PC-3 (cell line): ENCODE measurements at regions not wholly inside any gene's neighbourhood (a gene's known extent, or its start where the extent isn't known, plus 50 kb on each side); places are given as distances from the start of the nearest gene placed in this dataset.

ENCODE experiments used
- ATAC-seq: fragments of 200-7000 bp; cut with Tn5 transposase; 2 replicates; pipeline ENCODE4 v1.9.1; 2020; ENCODE audit warnings: mild to moderate bottlenecking, moderate library complexity
- BruUV-seq: library from RNA; stranded (reverse); fragments of 400-500 nt; replicated peaks from 2 replicates; lab custom pipeline; 2021; lab: Mats Ljungman, UMichigan
- CTCF ChIA-PET: fragments of 300-600 bp; sonication (Branson Sonifier 250); formaldehyde crosslinking; loops from one replicate; lab custom pipeline; 2022; ENCODE audit warnings: antibody characterized with exemption; lab: Charles Lee
- POLR2A ChIA-PET: fragments of 300-600 bp; sonication (Branson Sonifier 250); formaldehyde crosslinking; loops from one replicate; lab custom pipeline; 2022; ENCODE audit warnings: antibody characterized with exemption; ENCODE audit not compliant: unreplicated experiment; lab: Charles Lee
- DNase-seq: peaks from one replicate; pipeline ENCODE4 v3.0.0-alpha.2; 2015
- H2AFZ ChIP-seq: fragments of 300-600 bp; sonication (generic); 2 replicates; pipeline ENCODE4 v1.6.0; 2016; ENCODE audit warnings: antibody characterized with exemption, low read length
- H3F3A ChIP-seq: fragments of 300-600 bp; sonication (generic); one replicate; pipeline ENCODE4 v1.6.0; 2017; ENCODE audit warnings: antibody characterized with exemption, low read length, control low read depth, mild to moderate bottlenecking; ENCODE audit not compliant: unreplicated experiment
- H3K27ac ChIP-seq: fragments of 300-600 bp; sonication (generic); 2 replicates; pipeline ENCODE4 v1.5.1; 2016; ENCODE audit warnings: mild to moderate bottlenecking, low read length
- H3K27me3 ChIP-seq: fragments of 300-600 bp; sonication (generic); 2 replicates; pipeline ENCODE4 v1.6.1; 2016; ENCODE audit warnings: low read length, mixed read lengths
- H3K36me3 ChIP-seq: fragments of 300-600 bp; sonication (generic); 2 replicates; pipeline ENCODE4 v1.6.1; 2016; ENCODE audit warnings: low read depth, mixed run types, low read length, mixed read lengths
- H3K4me1 ChIP-seq: fragments of 300-600 bp; sonication (generic); 2 replicates; pipeline ENCODE4 v1.5.1; 2016; ENCODE audit warnings: low read length; ENCODE audit not compliant: insufficient read depth
- H3K4me2 ChIP-seq: fragments of 300-600 bp; sonication (generic); 2 replicates; pipeline ENCODE4 v1.6.0; 2016; ENCODE audit warnings: low read length
- H3K4me3 ChIP-seq: fragments of 300-600 bp; sonication (generic); 2 replicates; pipeline ENCODE4 v1.5.1; 2016; ENCODE audit warnings: mild to moderate bottlenecking, low read length, mixed read lengths
- H3K79me2 ChIP-seq: fragments of 300-600 bp; sonication (generic); 2 replicates; pipeline ENCODE4 v1.6.1; 2017; ENCODE audit warnings: low read length, mixed read lengths
- H3K9ac ChIP-seq: fragments of 300-600 bp; sonication (generic); 2 replicates; pipeline ENCODE4 v1.6.0; 2016; ENCODE audit warnings: mild to moderate bottlenecking, low read length
- H3K9me2 ChIP-seq: fragments of 300-600 bp; sonication (generic); replicated peaks from 2 replicates; pipeline ENCODE4 v1.6.1; 2016; ENCODE audit warnings: mixed run types, low read length, mixed read lengths
- H3K9me3 ChIP-seq: fragments of 300-600 bp; sonication (generic); 2 replicates; pipeline ENCODE4 v1.6.1; 2016; ENCODE audit warnings: low read length, mixed read lengths
- H4K20me1 ChIP-seq: fragments of 300-600 bp; sonication (generic); 2 replicates; pipeline ENCODE4 v1.6.1; 2016; ENCODE audit warnings: low read length, mixed read lengths
- EZH2 ChIP-seq: fragments of 300-600 bp; sonication (generic); IDR thresholded peaks from one replicate; pipeline ENCODE4 v1.6.1; 2017; ENCODE audit warnings: antibody characterized with exemption, mild to moderate bottlenecking, low read length; ENCODE audit not compliant: unreplicated experiment
- EZH2phosphoT487 ChIP-seq: fragments of 300-600 bp; sonication (generic); IDR thresholded peaks from 2 replicates; pipeline ENCODE4 v1.6.1; 2018; ENCODE audit warnings: mild to moderate bottlenecking, antibody characterized with exemption, low read length, borderline replicate concordance
- intact Hi-C: fragments of 100-400 bp; cut with micrococcal nuclease; formaldehyde crosslinking; loops from 2 replicates; pipeline ENCODE4 v1.9.0; 2023
- TF ChIP-seq, protein P1 (sequence below): fragments of 300-600 bp; sonication (generic); conservative IDR thresholded peaks from 2 replicates; pipeline ENCODE4 v1.5.1; 2017; ENCODE audit warnings: antibody characterized with exemption, low read depth, mild to moderate bottlenecking, low read length

DNA sequence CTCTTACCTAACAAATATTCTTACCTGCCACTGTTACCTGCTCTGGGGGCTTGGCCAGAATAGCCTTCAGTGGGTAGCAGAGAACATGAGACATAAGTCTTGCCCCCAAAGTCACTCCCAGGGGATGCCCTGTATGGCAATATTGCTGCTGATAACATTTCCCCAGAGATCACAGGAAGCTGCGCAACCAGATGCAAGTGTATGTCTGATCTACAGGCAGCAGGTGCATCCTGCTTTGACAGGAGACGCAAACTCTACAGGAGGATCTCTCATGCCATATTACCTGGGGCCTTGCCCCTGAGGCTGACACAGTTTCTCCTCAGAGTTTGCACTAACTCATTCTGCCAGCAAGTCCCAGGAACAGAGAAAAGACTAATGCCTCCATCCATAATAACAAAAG, 174.4 kb upstream of the LPP start:
- Histone ChIP-seq H3K27ac (no peak overlapping the region), H3K9me3 (no peaks in the 10 kb centered on the region), H4K20me1 (no peaks in the 10 kb centered on the region), H3K36me3 (no peaks in the 10 kb centered on the region), H3K79me2 (no peaks in the 10 kb centered on the region), H3K27me3 (no peaks in the 10 kb centered on the region), H3F3A (no peaks in the 10 kb centered on the region), H3K4me3 (no peak overlapping the region), H3K9me2 (no peaks in the 10 kb centered on the region), H3K4me2 (no peak overlapping the region), H2AFZ (no peak overlapping the region), H3K9ac (no peak overlapping the region), H3K4me1 (no peaks in the 10 kb centered on the region)
- ChIA-PET CTCF (no interaction called here), POLR2A (no interaction called here)
- no peak for TF ChIP-seq EZH2phosphoT487
- TF ChIP-seq, protein P1, sequence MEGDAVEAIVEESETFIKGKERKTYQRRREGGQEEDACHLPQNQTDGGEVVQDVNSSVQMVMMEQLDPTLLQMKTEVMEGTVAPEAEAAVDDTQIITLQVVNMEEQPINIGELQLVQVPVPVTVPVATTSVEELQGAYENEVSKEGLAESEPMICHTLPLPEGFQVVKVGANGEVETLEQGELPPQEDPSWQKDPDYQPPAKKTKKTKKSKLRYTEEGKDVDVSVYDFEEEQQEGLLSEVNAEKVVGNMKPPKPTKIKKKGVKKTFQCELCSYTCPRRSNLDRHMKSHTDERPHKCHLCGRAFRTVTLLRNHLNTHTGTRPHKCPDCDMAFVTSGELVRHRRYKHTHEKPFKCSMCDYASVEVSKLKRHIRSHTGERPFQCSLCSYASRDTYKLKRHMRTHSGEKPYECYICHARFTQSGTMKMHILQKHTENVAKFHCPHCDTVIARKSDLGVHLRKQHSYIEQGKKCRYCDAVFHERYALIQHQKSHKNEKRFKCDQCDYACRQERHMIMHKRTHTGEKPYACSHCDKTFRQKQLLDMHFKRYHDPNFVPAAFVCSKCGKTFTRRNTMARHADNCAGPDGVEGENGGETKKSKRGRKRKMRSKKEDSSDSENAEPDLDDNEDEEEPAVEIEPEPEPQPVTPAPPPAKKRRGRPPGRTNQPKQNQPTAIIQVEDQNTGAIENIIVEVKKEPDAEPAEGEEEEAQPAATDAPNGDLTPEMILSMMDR, result no peak
- TF ChIP-seq EZH2, result no peak
- ATAC-seq (no peak), DNase-seq (no peak)
- intact Hi-C loops, result no loop called here
- no TSS peak for BruUV-seq

DNA sequence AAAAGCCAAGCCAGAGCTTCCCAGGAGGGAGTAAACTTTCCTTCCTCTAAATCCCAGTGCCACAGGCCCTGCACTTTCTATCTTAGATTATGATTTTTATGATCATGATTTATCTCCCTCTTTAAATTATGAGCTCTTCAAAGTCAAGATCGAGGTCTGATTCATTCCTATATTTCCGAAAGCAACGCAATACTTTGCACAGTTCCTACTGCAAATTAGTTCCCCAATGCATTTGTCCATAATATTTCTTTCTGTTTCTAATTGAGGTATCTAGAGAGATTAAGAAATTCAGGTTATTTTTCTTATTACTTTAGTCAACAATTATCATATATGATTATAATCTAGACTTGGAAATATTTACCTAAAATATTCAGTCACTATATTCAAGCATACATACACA, 173.1 kb upstream of the LPP start:
- ChIA-PET POLR2A (interaction anchor here (0.6 kb wide), 1 partner anchor 19 kb away, joined by 5 read pairs; no protein-coding TSS in a partner anchor), CTCF (interaction anchor here (0.5 kb wide), 1 partner anchor 50 kb away, joined by 6 read pairs; no protein-coding TSS in a partner anchor)
- H3K79me2 ChIP-seq, result no peaks in the 10 kb centered on the region
- DNase-seq (no peak), ATAC-seq (no peak)
- no peaks in the 10 kb centered on the region for H3K27me3 ChIP-seq
- H3K4me2 ChIP-seq, result no peak overlapping the region
- H3K4me1 ChIP-seq, result peaks cover 3% of the 10 kb centered on the region
- H2AFZ ChIP-seq, result no peak overlapping the region
- intact Hi-C loops, result no loop called here
- no peaks in the 10 kb centered on the region for H3K9me3 ChIP-seq
- H4K20me1 ChIP-seq, result no peaks in the 10 kb centered on the region
- no peak overlapping the region for H3K4me3 ChIP-seq
- no peaks in the 10 kb centered on the region for H3F3A ChIP-seq
- no peak overlapping the region for H3K27ac ChIP-seq
- BruUV-seq, result no TSS peak
- TF ChIP-seq EZH2, result no peak
- no peak for TF ChIP-seq EZH2phosphoT487
- TF ChIP-seq, protein P1, result no peak
- H3K9ac ChIP-seq, result no peak overlapping the region
- no peaks in the 10 kb centered on the region for H3K36me3 ChIP-seq
- H3K9me2 ChIP-seq, result no peaks in the 10 kb centered on the region

DNA sequence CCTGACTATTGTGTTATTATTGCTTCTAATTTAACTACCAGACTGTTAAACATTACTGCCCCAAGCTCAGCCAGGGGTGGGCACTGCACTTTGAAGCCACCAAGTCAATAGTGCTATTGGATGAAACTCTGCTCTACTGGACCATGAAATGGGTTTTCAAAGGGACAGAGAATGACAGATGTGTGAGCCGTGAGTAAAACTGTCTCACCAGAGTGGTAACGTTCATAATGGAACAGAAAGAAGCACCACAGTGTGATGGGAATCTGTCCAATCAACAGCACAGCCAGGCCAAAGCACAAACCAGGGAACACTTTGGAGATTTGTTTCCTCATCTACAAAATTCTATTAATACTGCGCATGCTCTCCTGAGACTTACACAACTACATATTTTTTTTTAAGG, 171.8 kb upstream of the LPP start:
- no peak for TF ChIP-seq EZH2
- Histone ChIP-seq H3K4me1 (peaks cover 16% of the 10 kb centered on the region), H3K9ac (no peak overlapping the region), H4K20me1 (no peaks in the 10 kb centered on the region), H3K4me3 (no peak overlapping the region), H3K9me3 (no peaks in the 10 kb centered on the region), H3K4me2 (no peak overlapping the region), H3K79me2 (no peaks in the 10 kb centered on the region), H3F3A (no peaks in the 10 kb centered on the region), H3K27ac (no peak overlapping the region), H3K36me3 (no peaks in the 10 kb centered on the region), H3K9me2 (no peaks in the 10 kb centered on the region), H2AFZ (no peak overlapping the region), H3K27me3 (no peaks in the 10 kb centered on the region)
- ATAC-seq (no peak), DNase-seq (no peak)
- ChIA-PET POLR2A (no interaction called here), CTCF (no interaction called here)
- no TSS peak for BruUV-seq
- intact Hi-C loops, result no loop called here
